GM12878 (cell line): ENCODE measurements at regions not wholly inside any gene's neighbourhood (a gene's known extent, or its start where the extent isn't known, plus 50 kb on each side); places are given as distances from the start of the nearest gene placed in this dataset.

Experiments used
- ATF2 ChIP-seq: IDR thresholded peaks from 2 replicates; pipeline ENCODE4 v1.6.1; 2012; ENCODE audit warnings: low read length, inconsistent platforms
- BHLHE40 ChIP-seq, 2 experiments: fragments of 450-650 bp in 1 of 2; IDR thresholded peaks; 2 replicates each; pipeline ENCODE4 v1.6.1; 2011 to 2017; ENCODE audit warnings: low read depth in 2 of 2, borderline replicate concordance in 1 of 2, improper control_type of control experiment in 1 of 2, low read length in 1 of 2, mild to moderate bottlenecking in 1 of 2
- EED ChIP-seq: sonication (generic); IDR thresholded peaks from 2 replicates; pipeline ENCODE4 v1.6.1; 2016; ENCODE audit warnings: antibody characterized with exemption, low read depth
- ELK1 ChIP-seq: IDR thresholded peaks from 2 replicates; pipeline ENCODE4 v1.6.1; 2012; ENCODE audit warnings: low read depth, low read length, improper control_type of control experiment
- FOXK2 ChIP-seq: fragments of 450-650 bp; IDR thresholded peaks from 2 replicates; pipeline ENCODE4 v1.6.1; 2017; ENCODE audit warnings: mild to moderate bottlenecking, moderate library complexity
- JUNB ChIP-seq: IDR thresholded peaks from 2 replicates; pipeline ENCODE4 v1.6.1; 2016; ENCODE audit warnings: antibody characterized with exemption, mild to moderate bottlenecking
- RELA ChIP-seq: fragments of 450-650 bp; IDR thresholded peaks from 2 replicates; pipeline ENCODE4 v1.8.0; 2014; ENCODE audit warnings: borderline replicate concordance; ENCODE audit not compliant: partially characterized antibody
- RFX5 ChIP-seq: IDR thresholded peaks from 2 replicates; pipeline ENCODE4 v1.6.1; 2011; ENCODE audit warnings: low read depth, low read length, improper control_type of control experiment
- SIX5 ChIP-seq: IDR thresholded peaks from 2 replicates; pipeline ENCODE4 v1.6.1; 2011; ENCODE audit warnings: mild to moderate bottlenecking, low read depth, low read length, moderate library complexity; ENCODE audit not compliant: severe bottlenecking
- TAF1 ChIP-seq: IDR thresholded peaks from 2 replicates; pipeline ENCODE4 v1.6.1; 2011; ENCODE audit warnings: mild to moderate bottlenecking, low read depth, low read length, borderline replicate concordance
- USF1 ChIP-seq: IDR thresholded peaks from 2 replicates; pipeline ENCODE4 v1.6.1; 2011; ENCODE audit warnings: borderline replicate concordance, low read depth, mild to moderate bottlenecking, moderate library complexity, mixed read lengths, low read length; ENCODE audit not compliant: insufficient read depth; ENCODE audit errors: extremely low read length
- ZBTB11 ChIP-seq: fragments of 450-650 bp; formaldehyde crosslinking; IDR thresholded peaks from 2 replicates; pipeline ENCODE4 v1.5.0; 2022; ENCODE audit warnings: mild to moderate bottlenecking, missing genetic modification characterization
- TF ChIP-seq, protein P1 (sequence below): fragments of 450-650 bp; IDR thresholded peaks from 2 replicates; pipeline ENCODE4 v1.6.1; 2017; ENCODE audit warnings: mild to moderate bottlenecking, moderate library complexity

GRCh38 chr1:8097077-8097799 lies 71.1 kb upstream of the ERRFI1 start (continued):
- peak; percentile 61 for TF ChIP-seq EED
- 0 out of 4 replicates have a peak, but pooled peaks of 1 of the 2 experiments have one; percentile 20 for TF ChIP-seq BHLHE40 (IDR thresholded peaks at IDR 0.05; ENCODE audit: borderline replicate concordance in 1 of 2, low read depth in 2 of 2, low read length in 1 of 2)
- TF ChIP-seq FOXK2 = no peak
- TF ChIP-seq ELK1 = peak; percentile 96
- peak; percentile 97 for TF ChIP-seq JUNB
- peak; percentile 75 for TF ChIP-seq ATF2
- no peak for TF ChIP-seq TAF1
- TF ChIP-seq, protein P1, sequence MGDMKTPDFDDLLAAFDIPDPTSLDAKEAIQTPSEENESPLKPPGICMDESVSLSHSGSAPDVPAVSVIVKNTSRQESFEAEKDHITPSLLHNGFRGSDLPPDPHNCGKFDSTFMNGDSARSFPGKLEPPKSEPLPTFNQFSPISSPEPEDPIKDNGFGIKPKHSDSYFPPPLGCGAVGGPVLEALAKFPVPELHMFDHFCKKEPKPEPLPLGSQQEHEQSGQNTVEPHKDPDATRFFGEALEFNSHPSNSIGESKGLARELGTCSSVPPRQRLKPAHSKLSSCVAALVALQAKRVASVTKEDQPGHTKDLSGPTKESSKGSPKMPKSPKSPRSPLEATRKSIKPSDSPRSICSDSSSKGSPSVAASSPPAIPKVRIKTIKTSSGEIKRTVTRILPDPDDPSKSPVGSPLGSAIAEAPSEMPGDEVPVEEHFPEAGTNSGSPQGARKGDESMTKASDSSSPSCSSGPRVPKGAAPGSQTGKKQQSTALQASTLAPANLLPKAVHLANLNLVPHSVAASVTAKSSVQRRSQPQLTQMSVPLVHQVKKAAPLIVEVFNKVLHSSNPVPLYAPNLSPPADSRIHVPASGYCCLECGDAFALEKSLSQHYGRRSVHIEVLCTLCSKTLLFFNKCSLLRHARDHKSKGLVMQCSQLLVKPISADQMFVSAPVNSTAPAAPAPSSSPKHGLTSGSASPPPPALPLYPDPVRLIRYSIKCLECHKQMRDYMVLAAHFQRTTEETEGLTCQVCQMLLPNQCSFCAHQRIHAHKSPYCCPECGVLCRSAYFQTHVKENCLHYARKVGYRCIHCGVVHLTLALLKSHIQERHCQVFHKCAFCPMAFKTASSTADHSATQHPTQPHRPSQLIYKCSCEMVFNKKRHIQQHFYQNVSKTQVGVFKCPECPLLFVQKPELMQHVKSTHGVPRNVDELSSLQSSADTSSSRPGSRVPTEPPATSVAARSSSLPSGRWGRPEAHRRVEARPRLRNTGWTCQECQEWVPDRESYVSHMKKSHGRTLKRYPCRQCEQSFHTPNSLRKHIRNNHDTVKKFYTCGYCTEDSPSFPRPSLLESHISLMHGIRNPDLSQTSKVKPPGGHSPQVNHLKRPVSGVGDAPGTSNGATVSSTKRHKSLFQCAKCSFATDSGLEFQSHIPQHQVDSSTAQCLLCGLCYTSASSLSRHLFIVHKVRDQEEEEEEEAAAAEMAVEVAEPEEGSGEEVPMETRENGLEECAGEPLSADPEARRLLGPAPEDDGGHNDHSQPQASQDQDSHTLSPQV = no peak
- TF ChIP-seq RFX5 = no peak
- no peak for TF ChIP-seq ZBTB11
- no peak for TF ChIP-seq USF1
- TF ChIP-seq SIX5 = no peak
- TF ChIP-seq RELA = no peak
